GM12865 (cell line): ENCODE measurements at regions not wholly inside any gene's neighbourhood (a gene's known extent, or its start where the extent isn't known, plus 50 kb on each side); places are given as distances from the start of the nearest gene placed in this dataset.

ENCODE experiments used
- DNase-seq: peaks from one replicate; pipeline ENCODE4 v3.0.0; 2010; ENCODE audit warnings: low read depth
- H3K4me3 ChIP-seq: 2 replicates; pipeline ENCODE4 v1.5.1; 2011; ENCODE audit warnings: mild to moderate bottlenecking, low read depth, low read length, control low read depth
- TF ChIP-seq, protein P1 (sequence below): IDR thresholded peaks from 2 replicates; pipeline ENCODE4 v1.5.1; 2011; ENCODE audit warnings: low read length, control low read depth, low read depth, inconsistent platforms; ENCODE audit not compliant: insufficient read depth; ENCODE audit errors: missing control alignments

DNA sequence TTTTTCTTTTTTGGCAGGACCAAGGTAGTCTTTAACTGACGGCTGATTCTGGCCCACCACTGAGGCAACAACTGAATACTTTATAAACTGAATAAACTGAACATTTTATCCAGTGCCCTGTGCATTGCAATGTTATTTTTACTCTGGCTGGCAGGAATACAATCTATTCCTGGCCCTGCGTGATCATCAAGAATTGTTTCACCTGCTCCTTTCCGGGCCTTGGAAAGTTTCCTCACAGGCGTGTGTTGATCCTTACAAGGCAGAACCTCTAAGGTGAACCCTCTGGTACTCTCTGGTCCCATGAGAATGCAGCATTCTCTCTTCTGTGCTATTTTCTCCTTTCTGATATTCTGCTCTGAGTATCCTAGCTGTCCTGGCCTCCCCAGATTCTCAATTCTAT, 113.7 kb upstream of the KLHL29 start:
- no peak overlapping the region for H3K4me3 ChIP-seq
- no peak for DNase-seq

DNA sequence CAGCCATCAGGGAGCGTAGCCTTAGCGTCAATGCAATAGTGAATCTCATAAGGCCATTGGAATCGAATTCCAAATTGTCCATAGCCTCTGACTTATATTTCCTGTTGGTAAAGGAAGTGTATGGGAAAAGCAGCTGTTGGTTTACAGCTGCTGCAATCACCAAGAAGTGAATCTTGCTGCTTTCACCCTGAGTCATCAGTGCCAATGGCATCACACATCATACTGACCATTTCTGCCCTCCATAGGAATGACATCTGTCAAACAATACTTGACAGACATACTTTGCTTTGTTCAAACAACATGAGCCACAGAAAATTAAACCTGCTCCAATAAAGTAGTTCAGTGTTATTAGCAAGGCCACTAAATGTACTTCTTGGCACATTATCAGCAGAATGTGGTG, 111.2 kb upstream of the KLHL29 start:
- DNase-seq, result no peak
- TF ChIP-seq, protein P1, sequence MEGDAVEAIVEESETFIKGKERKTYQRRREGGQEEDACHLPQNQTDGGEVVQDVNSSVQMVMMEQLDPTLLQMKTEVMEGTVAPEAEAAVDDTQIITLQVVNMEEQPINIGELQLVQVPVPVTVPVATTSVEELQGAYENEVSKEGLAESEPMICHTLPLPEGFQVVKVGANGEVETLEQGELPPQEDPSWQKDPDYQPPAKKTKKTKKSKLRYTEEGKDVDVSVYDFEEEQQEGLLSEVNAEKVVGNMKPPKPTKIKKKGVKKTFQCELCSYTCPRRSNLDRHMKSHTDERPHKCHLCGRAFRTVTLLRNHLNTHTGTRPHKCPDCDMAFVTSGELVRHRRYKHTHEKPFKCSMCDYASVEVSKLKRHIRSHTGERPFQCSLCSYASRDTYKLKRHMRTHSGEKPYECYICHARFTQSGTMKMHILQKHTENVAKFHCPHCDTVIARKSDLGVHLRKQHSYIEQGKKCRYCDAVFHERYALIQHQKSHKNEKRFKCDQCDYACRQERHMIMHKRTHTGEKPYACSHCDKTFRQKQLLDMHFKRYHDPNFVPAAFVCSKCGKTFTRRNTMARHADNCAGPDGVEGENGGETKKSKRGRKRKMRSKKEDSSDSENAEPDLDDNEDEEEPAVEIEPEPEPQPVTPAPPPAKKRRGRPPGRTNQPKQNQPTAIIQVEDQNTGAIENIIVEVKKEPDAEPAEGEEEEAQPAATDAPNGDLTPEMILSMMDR, result no peak
- H3K4me3 ChIP-seq, result no peak overlapping the region

More for the DNA sequence above, 113.7 kb upstream of the KLHL29 start:
- TF ChIP-seq, protein P1, result no peak

- TF ChIP-seq, protein P1, result no peak
- H3K4me3 ChIP-seq, result no peak overlapping the region
- DNase-seq, result no peak
Observed at GRCh38 chr2:23280401-23280800, 104.6 kb upstream of the KLHL29 start.

- no peak overlapping the region for H3K4me3 ChIP-seq
- DNase-seq, result no peak
- TF ChIP-seq, protein P1, result no peak
Observed at GRCh38 chr2:23283653-23284052, 101.3 kb upstream of the KLHL29 start.

GRCh38 chr2:23285091-23285800, 99.7 kb upstream of the KLHL29 start:
- TF ChIP-seq, protein P1, result no peak
- no peak overlapping the region for H3K4me3 ChIP-seq
- DNase-seq, result no peak

GRCh38 chr2:23286031-23286757, 98.8 kb upstream of the KLHL29 start:
- no peak overlapping the region for H3K4me3 ChIP-seq
- TF ChIP-seq, protein P1, result no peak
- no peak for DNase-seq
